ENCODE measurements at regions not wholly inside any gene's neighbourhood (a gene's known extent, or its start where the extent isn't known, plus 50 kb on each side); places are given as distances from the start of the nearest gene placed in this dataset.

DNA sequence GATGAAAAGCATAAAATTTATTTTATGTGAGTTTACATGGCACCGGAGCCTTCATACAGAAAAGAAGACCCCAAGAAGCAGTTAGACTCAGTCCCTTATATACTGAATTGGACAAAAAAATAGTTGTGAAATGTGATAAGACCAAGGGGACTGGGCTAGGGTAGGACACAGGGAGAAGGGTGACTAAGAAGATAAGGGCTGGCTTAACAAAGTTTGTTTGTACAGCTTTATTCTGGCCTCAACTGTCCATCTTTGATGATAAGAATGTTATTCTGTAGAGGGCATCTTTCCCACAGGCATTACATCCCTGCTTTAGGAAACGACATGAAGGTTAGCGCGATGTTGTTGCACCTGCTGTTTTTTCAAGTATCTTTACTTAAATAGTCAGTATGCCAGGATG is 86.5 kb downstream of the SEC61G start:
- Histone ChIP-seq H3K27me3 (ENCODE audit: insufficient read depth, low read length) (no peaks in the 10 kb centered on the region), H3K4me1 (ENCODE audit: insufficient read depth, low read length) (peaks cover 3% of the 10 kb centered on the region; the same call in 1 of the 2 replicates), H3K9ac (ENCODE audit: low read depth, low read length) (no peak overlapping the region), H3K36me3 (ENCODE audit: insufficient read depth, low read depth, low read length) (no peaks in the 10 kb centered on the region), H3K4me3 (ENCODE audit: low read length) (no peak overlapping the region), H3K27ac (ENCODE audit: low read length) (no peak overlapping the region), H3K9me3 (ENCODE audit: insufficient read depth, low read depth, low read length) (no peaks in the 10 kb centered on the region)

DNA sequence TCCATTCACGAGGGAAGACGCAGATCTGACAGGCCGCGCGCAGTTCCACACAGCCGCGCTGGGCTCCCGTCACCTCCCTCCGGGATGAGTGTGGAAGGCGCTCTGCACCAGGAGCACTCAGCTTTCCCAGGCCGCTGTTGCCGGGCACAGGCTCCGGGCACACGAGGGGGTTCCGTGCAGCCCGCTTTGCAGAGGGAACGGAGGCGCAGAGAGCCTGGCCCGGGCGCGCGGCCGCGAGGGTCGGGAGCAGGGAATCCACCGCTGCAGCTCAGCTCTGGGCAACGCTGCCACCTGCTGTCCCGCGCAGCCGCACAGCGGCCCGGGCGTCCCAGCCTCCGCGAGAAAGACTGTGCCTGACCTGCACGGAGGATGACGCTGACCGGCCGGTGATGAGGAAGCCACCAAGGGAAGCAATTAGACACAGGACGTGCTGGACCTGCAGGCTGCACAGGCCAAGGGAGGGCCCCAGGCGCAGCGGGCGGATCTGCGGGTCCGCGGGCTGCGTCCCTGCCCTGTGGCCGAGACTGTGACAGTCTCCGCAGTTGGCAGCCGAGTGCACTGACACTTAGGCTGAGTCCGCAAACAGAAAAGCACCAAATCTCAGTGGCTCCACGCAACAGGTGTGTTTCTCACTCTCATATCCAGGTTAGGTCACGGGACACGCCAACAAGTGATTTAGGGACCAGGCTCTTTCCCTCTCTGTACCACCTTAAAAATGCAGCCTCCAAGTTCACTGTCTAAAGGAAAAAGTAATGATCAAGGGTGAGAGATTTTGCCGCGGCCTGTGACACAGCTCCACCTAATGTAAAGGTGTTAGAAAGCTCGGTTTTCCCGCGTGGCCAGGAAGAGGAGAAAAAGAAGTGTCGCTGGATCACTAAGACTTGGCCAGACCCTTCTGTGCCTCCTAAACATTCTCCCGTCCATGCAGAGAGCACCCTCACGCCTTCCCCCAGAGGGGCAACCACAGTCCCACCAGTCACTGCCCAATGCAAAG is 94.5 kb downstream of the SEC61G start:
- Histone ChIP-seq H3K27ac (ENCODE audit: low read length) (no peak overlapping the region), H3K4me1 (ENCODE audit: insufficient read depth, low read length) (peaks cover 8% of the 10 kb centered on the region), H3K9ac (ENCODE audit: low read depth, low read length) (peak overlapping the region; percentile 21; the same call in 1 of the 2 replicates), H3K36me3 (ENCODE audit: insufficient read depth, low read depth, low read length) (no peaks in the 10 kb centered on the region), H3K4me3 (ENCODE audit: low read length) (peak overlapping the region; percentile 72), H3K27me3 (ENCODE audit: insufficient read depth, low read length) (peaks cover 45% of the 10 kb centered on the region), H3K9me3 (ENCODE audit: insufficient read depth, low read depth, low read length) (no peaks in the 10 kb centered on the region)

DNA sequence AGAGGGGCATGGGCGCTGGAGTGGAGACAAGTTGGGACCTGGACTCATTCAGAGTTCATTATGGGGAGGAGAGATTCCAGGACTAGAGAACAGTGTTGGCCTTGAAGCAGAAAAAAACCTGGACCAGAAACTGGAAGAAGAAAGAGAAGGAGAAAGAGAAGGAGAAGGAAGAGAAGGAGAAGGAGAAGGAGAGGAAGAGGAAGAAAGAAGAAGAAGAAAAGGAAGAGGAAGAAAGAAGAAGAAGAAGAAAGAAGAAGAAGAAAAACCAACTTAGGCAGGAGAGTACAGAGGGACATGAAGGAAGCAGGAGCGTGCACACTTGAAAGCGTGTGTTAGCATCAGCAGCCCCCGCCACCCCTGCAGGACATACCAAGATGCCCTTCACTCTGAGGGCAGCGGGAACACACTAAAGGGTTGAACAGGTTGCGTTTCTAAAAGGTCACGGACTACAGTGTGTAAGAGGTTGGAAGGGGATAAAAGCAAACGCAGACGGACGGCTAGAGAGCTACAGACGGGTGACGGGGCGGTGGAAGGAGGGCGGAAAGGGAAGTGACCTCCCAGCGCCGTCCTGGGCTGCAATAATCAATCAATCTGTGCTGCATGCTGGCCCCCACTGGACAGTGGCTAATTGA is 95.3 kb downstream of the SEC61G start:
- H3K4me3 ChIP-seq (ENCODE audit: low read length): peak overlapping the region; percentile 72
- H3K36me3 ChIP-seq (ENCODE audit: insufficient read depth, low read depth, low read length): no peaks in the 10 kb centered on the region
- H3K27ac ChIP-seq (ENCODE audit: low read length): no peak overlapping the region
- peak overlapping the region; percentile 21; the same call in 1 of the 2 replicates for H3K9ac ChIP-seq (ENCODE audit: low read depth, low read length)
- peaks cover 8% of the 10 kb centered on the region for H3K4me1 ChIP-seq (ENCODE audit: insufficient read depth, low read length)
- peaks cover 45% of the 10 kb centered on the region for H3K27me3 ChIP-seq (ENCODE audit: insufficient read depth, low read length)
- no peaks in the 10 kb centered on the region for H3K9me3 ChIP-seq (ENCODE audit: insufficient read depth, low read depth, low read length)

DNA sequence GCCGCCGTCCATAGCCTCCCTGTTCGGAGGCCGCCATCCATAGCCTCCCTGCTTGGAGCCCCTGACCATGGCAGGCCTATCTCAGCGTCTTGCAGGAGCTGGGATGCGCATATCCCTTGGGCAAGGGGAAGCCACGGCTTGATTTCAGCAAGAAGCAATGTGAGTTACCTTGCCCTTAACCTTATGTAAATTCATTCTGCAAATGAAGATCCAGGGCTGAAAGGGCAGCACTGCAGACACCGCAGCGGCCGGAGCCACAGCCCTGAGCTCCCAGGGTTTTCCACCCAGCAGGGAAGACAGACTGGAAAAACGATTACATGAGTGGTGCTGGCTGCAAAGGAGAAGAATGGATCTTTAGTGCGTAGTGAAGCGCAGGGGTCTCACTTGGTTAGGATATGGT is 95.8 kb downstream of the SEC61G start:
- no peaks in the 10 kb centered on the region for H3K9me3 ChIP-seq (ENCODE audit: insufficient read depth, low read depth, low read length)
- H3K36me3 ChIP-seq (ENCODE audit: insufficient read depth, low read depth, low read length): no peaks in the 10 kb centered on the region
- no peak overlapping the region for H3K9ac ChIP-seq (ENCODE audit: low read depth, low read length)
- H3K27me3 ChIP-seq (ENCODE audit: insufficient read depth, low read length): peaks cover 45% of the 10 kb centered on the region
- no peak overlapping the region for H3K27ac ChIP-seq (ENCODE audit: low read length)
- peaks cover 8% of the 10 kb centered on the region for H3K4me1 ChIP-seq (ENCODE audit: insufficient read depth, low read length)
- H3K4me3 ChIP-seq (ENCODE audit: low read length): peak overlapping the region; percentile 72; the same call in 1 of the 2 replicates

DNA sequence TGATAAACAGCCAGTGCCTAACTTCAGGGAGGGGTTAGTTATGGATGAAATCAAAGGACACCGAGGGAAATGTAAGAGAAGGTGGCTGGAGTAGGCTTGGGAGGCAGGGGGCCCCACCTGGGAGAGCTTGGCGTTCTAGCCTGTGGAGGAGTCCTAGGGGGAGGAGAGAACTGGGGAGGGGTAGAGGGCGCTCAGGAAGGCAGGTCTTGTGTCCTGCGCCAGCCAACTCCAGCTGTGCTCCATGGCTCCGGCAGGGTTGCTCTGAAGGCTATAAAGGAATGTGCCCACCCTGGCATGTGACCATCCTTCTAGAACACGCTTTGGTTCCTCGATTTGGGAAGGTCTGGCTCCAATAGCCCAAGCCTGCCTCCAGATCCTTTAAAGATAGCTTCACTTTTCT is 96.3 kb downstream of the SEC61G start:
- Histone ChIP-seq H3K27me3 (ENCODE audit: insufficient read depth, low read length) (peaks cover 45% of the 10 kb centered on the region), H3K4me3 (ENCODE audit: low read length) (no peak overlapping the region), H3K27ac (ENCODE audit: low read length) (no peak overlapping the region), H3K4me1 (ENCODE audit: insufficient read depth, low read length) (peaks cover 8% of the 10 kb centered on the region), H3K9ac (ENCODE audit: low read depth, low read length) (no peak overlapping the region), H3K36me3 (ENCODE audit: insufficient read depth, low read depth, low read length) (no peaks in the 10 kb centered on the region), H3K9me3 (ENCODE audit: insufficient read depth, low read depth, low read length) (no peaks in the 10 kb centered on the region)

DNA sequence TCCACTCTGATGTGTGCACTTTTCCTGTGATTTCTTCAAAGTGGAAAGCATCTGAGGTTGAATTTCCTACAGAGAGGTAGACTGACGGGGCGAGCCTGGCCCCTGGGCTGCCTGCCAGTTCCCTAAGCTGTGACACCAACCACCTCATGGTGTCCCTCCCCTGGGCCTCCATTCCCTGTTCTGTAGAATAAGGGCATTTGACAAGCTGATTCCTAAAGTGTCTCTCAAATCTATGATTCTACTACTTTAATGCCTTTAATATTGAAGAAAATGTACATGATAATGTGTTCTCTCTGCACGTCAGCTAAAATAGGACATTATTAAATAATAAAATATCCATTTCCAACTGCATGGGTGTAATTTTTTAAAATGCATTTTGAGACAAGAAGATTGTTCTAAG is 105.1 kb downstream of the SEC61G start:
- no peaks in the 10 kb centered on the region for H3K9me3 ChIP-seq (ENCODE audit: insufficient read depth, low read depth, low read length)
- no peak overlapping the region for H3K27ac ChIP-seq (ENCODE audit: low read length)
- H3K9ac ChIP-seq (ENCODE audit: low read depth, low read length): no peak overlapping the region
- H3K27me3 ChIP-seq (ENCODE audit: insufficient read depth, low read length): no peaks in the 10 kb centered on the region
- H3K4me1 ChIP-seq (ENCODE audit: insufficient read depth, low read length): no peaks in the 10 kb centered on the region
- H3K36me3 ChIP-seq (ENCODE audit: insufficient read depth, low read depth, low read length): no peaks in the 10 kb centered on the region
- no peak overlapping the region for H3K4me3 ChIP-seq (ENCODE audit: low read length)

DNA sequence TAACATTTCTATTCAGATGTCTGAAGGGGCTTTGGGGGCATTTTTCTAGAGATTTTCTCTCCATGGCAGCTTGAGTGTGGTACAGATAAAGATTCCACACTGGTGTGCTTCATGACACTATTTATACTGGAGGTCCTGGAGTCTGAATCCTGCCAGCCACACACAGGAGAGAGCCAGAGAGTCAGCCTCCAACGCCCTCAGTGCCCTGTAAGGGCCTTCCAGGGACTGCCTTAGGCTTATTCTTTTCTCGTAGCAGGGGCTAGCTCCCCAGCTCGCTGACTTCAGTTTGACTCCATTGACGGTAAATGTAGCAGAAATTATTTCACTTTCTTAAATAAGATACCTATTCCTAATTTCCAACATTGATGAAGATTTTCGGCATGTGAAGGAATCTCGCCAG is 100.9 kb downstream of the VSTM2A start:
- no peak overlapping the region for H3K27ac ChIP-seq (ENCODE audit: low read length)
- no peak overlapping the region for H3K4me3 ChIP-seq (ENCODE audit: low read length)
- no peaks in the 10 kb centered on the region for H3K36me3 ChIP-seq (ENCODE audit: insufficient read depth, low read depth, low read length)
- no peak overlapping the region for H3K9ac ChIP-seq (ENCODE audit: low read depth, low read length)
- peaks cover 9% of the 10 kb centered on the region for H3K4me1 ChIP-seq (ENCODE audit: insufficient read depth, low read length)
- no peaks in the 10 kb centered on the region for H3K27me3 ChIP-seq (ENCODE audit: insufficient read depth, low read length)
- no peaks in the 10 kb centered on the region for H3K9me3 ChIP-seq (ENCODE audit: insufficient read depth, low read depth, low read length)

DNA sequence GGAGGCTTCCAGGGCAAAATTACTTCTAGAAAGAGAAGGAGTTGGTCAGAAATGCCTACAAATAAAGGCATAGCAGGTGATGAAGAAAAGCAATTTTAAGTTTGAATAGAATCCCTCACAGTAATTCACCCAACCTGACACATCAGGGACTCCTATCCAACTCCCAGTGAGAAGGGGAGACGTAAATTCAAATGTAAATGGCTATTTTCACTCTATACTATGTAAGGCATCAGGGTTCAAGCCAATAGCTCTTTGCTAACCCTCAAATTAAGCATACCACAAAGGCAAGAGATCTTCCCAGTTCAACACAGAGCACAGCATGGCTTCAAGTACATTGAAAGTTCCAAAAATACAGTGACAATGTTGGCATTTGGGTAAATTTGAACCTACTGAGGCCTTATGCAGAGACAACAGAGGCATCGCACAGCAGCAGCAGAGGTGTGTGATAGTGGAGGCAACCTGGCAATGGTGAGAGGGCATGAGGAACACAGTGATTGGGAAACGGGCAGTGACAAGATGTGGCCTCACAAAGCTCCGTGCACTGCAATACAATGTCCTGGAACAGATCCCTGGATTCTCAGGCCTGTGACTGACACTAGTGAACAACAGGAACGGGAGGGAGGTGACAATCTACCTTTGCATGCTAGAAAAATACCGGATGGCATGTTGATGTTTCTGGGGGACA is 95.7 kb downstream of the VSTM2A start:
- H3K27me3 ChIP-seq (ENCODE audit: insufficient read depth, low read length): no peaks in the 10 kb centered on the region
- H3K27ac ChIP-seq (ENCODE audit: low read length): no peak overlapping the region
- H3K36me3 ChIP-seq (ENCODE audit: insufficient read depth, low read depth, low read length): no peaks in the 10 kb centered on the region
- H3K9ac ChIP-seq (ENCODE audit: low read depth, low read length): peak overlapping the region; percentile 27; the same call in 1 of the 2 replicates
- peaks cover 20% of the 10 kb centered on the region for H3K4me1 ChIP-seq (ENCODE audit: insufficient read depth, low read length)
- no peaks in the 10 kb centered on the region; the same call in 1 of the 2 replicates for H3K9me3 ChIP-seq (ENCODE audit: insufficient read depth, low read depth, low read length)
- peak overlapping the region; percentile 1; the same call in 1 of the 2 replicates for H3K4me3 ChIP-seq (ENCODE audit: low read length)

DNA sequence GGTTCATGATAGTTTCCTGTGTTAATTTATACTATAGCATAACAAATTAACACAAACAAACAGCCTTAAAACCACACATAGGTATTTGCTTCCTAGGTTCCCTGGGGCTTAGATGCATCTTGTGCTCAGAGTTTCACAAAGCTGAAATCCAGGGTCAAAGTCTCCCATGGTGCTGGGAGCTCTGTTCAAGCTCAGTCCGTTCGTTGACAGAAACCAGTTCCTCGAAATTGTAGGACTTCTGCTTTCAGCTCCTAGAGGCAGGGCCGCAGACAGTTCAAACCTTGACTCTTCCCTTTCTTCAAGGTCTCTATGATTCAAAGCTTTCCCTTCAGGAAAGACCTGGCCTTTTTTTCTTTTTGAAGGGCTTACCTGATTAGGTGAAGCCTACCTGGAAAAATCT is 90.5 kb downstream of the VSTM2A start:
- no peak overlapping the region for H3K27ac ChIP-seq (ENCODE audit: low read length)
- no peak overlapping the region for H3K9ac ChIP-seq (ENCODE audit: low read depth, low read length)
- no peaks in the 10 kb centered on the region for H3K27me3 ChIP-seq (ENCODE audit: insufficient read depth, low read length)
- 0 out of 2 replicates have a peak overlapping the region, but pooled peaks have one; percentile 0 for H3K4me3 ChIP-seq (ENCODE audit: low read length)
- no peaks in the 10 kb centered on the region for H3K36me3 ChIP-seq (ENCODE audit: insufficient read depth, low read depth, low read length)
- H3K9me3 ChIP-seq (ENCODE audit: insufficient read depth, low read depth, low read length): peaks cover 8% of the 10 kb centered on the region; the same call in 1 of the 2 replicates
- peaks cover 8% of the 10 kb centered on the region; the same call in 1 of the 2 replicates for H3K4me1 ChIP-seq (ENCODE audit: insufficient read depth, low read length)

DNA sequence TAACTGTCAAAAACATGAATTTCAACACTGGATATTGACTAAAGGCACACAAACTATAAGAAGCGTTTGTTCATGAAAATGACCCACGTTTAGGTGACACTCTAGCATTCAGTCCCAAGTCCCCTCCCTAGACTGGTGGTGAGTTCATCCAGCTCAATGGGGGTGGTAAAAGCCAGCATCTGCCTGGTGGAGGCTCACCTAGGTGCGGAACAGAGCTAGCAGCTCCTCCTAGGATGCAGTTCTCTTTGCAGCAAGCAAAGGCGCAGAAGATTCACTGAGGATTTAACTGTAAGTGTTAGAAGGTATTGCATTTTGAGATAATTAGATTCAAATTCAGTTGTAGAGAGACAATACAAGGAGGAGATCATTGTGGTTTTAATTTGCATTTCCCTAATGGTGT is 87.6 kb downstream of the VSTM2A start:
- peaks cover 8% of the 10 kb centered on the region; the same call in 1 of the 2 replicates for H3K9me3 ChIP-seq (ENCODE audit: insufficient read depth, low read depth, low read length)
- H3K9ac ChIP-seq (ENCODE audit: low read depth, low read length): 0 out of 2 replicates have a peak overlapping the region, but pooled peaks have one; percentile 15
- no peaks in the 10 kb centered on the region for H3K36me3 ChIP-seq (ENCODE audit: insufficient read depth, low read depth, low read length)
- no peak overlapping the region for H3K27ac ChIP-seq (ENCODE audit: low read length)
- no peaks in the 10 kb centered on the region for H3K4me1 ChIP-seq (ENCODE audit: insufficient read depth, low read length)
- H3K4me3 ChIP-seq (ENCODE audit: low read length): no peak overlapping the region
- H3K27me3 ChIP-seq (ENCODE audit: insufficient read depth, low read length): no peaks in the 10 kb centered on the region

DNA sequence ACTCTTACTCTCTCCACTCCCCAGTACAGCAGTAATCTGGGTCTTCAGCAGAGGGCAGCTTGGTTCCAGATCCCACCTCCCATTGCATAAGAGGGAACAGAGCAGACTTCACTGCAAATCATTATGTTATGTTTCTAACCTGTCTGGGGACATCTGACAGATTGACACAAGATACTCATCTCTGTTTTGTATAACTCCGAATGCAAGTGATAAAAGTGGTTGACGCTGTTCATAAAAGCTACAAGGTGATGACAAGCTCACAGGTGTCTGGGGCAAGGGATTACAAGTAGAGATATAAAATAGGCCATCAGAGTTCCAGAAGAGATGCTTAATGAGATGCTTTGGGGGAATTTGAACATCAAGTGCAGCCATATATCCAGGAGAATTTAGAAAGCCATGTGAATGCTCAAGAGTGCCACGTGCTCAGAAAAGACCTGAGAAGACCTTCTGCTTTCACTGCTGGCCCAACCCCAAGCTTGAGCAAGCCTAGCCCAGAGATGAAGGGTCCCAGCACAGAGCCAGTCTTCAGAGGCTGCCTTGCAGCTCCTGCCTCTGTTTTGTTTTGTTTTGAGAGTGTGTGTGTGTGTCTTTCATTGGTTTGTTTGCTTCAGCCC is 80.6 kb downstream of the VSTM2A start:
- H3K36me3 ChIP-seq (ENCODE audit: insufficient read depth, low read depth, low read length): no peaks in the 10 kb centered on the region
- H3K27ac ChIP-seq (ENCODE audit: low read length): no peak overlapping the region
- H3K4me3 ChIP-seq (ENCODE audit: low read length): no peak overlapping the region
- H3K4me1 ChIP-seq (ENCODE audit: insufficient read depth, low read length): no peaks in the 10 kb centered on the region
- H3K9me3 ChIP-seq (ENCODE audit: insufficient read depth, low read depth, low read length): no peaks in the 10 kb centered on the region
- no peaks in the 10 kb centered on the region for H3K27me3 ChIP-seq (ENCODE audit: insufficient read depth, low read length)
- H3K9ac ChIP-seq (ENCODE audit: low read depth, low read length): no peak overlapping the region
